T-helper 17 cell (primary cell): ENCODE measurements at regions not wholly inside any gene's neighbourhood (a gene's known extent, or its start where the extent isn't known, plus 50 kb on each side); places are given as distances from the start of the nearest gene placed in this dataset.
"Not testable (repeated sequence)": the region's sequence is repeated elsewhere in the genome, so short reads cannot be mapped to it uniquely, and the experiment has no call there.

ENCODE experiments used
- ATAC-seq: fragments of 150-1000 bp; cut with Tn5 transposase; 2 replicates; pipeline ENCODE4 v1.10.0; 2021; ENCODE audit warnings: mild to moderate bottlenecking, moderate library complexity
- DNase-seq, 3 donors: peaks; one replicate each; pipeline versions ENCODE4 v3.0.0 to v3.0.0-alpha.2; 2020 to 2021
- H3K9me3 ChIP-seq: one replicate; pipeline ENCODE4 v1.7.0; 2013; ENCODE audit warnings: low read length, mild to moderate bottlenecking; ENCODE audit not compliant: control insufficient read depth, poor library complexity, severe bottlenecking
- H3K27ac Mint-ChIP-seq: one replicate; pipeline ENCODE4 v1.8.0; 2022; ENCODE audit warnings: mild to moderate bottlenecking, moderate library complexity, mixed read lengths
- H3K27me3 Mint-ChIP-seq: one replicate; pipeline ENCODE4 v1.8.0; 2022; ENCODE audit warnings: mixed read lengths
- H3K36me3 Mint-ChIP-seq: one replicate; pipeline ENCODE4 v1.8.0; 2022; ENCODE audit warnings: low read depth, mixed read lengths
- H3K4me1 Mint-ChIP-seq: one replicate; pipeline ENCODE4 v1.8.0; 2022; ENCODE audit warnings: mild to moderate bottlenecking, mixed read lengths
- H3K4me3 Mint-ChIP-seq: one replicate; pipeline ENCODE4 v1.8.0; 2022; ENCODE audit warnings: mild to moderate bottlenecking, moderate library complexity, mixed read lengths

DNA sequence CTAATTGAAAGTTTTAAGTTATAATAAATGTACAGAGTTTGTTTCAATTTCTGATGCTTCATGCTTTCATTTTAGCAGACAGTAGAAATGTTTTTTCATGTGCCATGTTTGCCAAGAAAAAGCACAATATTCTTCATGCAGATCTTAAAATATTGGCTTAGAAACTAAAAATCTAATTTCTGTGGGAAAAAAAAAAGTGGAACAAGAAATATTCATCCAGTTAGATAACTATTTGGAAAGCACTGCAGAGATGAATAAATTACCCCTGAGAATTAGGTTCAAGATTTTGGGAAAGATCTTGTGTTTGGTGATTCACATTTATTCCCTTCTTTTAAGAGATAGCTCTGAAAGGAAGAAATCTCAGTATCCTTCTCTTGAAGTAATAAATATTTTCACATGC is 912.5 kb downstream of the C4orf33 start:
- no peak for DNase-seq
- H3K4me3 Mint-ChIP-seq: no peak overlapping the region

GRCh38 chr4:130012806-130013205 is 916.9 kb downstream of the C4orf33 start:
- H3K27ac Mint-ChIP-seq, DNase-seq, ATAC-seq: not testable (repeated sequence)

More for the DNA sequence above, 912.5 kb downstream of the C4orf33 start:
- Mint-ChIP-seq H3K27me3 (no peaks in the 10 kb centered on the region), H3K4me1 (no peaks in the 10 kb centered on the region), H3K27ac (no peak overlapping the region), H3K36me3 (no peaks in the 10 kb centered on the region)
- ATAC-seq: no peak
- no peaks in the 10 kb centered on the region for H3K9me3 ChIP-seq

GRCh38 chr4:130021706-130022105 is 925.8 kb downstream of the C4orf33 start:
- ATAC-seq: no peak
- Mint-ChIP-seq H3K27ac (no peak overlapping the region), H3K27me3 (no peaks in the 10 kb centered on the region), H3K4me1 (no peaks in the 10 kb centered on the region), H3K36me3 (no peaks in the 10 kb centered on the region), H3K4me3 (no peak overlapping the region)
- no peaks in the 10 kb centered on the region for H3K9me3 ChIP-seq
- no peak for DNase-seq

More at GRCh38 chr4:130012806-130013205, 916.9 kb downstream of the C4orf33 start:
- not testable (repeated sequence) for H3K9me3 ChIP-seq, H3K27me3 Mint-ChIP-seq, H3K4me1 Mint-ChIP-seq, H3K36me3 Mint-ChIP-seq, H3K4me3 Mint-ChIP-seq

DNA sequence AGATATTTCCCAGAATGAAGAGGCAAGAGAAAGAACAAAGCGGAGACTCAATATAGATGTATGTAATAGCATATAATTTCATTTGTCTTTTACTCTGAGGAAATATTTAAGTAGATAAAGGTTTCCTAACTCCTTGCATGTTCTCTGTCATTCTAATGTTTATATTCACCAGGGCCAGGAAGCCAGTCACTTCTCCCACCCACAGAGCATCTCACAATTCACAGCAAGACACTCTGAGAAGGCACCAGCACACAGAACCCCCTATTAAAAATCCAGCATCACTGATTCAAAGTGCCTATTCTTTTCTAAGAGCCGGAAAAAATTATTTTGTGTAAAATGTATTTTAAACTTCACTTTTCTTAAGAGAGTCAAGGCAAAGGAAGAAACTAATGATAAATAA is 927.1 kb downstream of the C4orf33 start:
- no peak for ATAC-seq
- DNase-seq: no peak
- H3K9me3 ChIP-seq: no peaks in the 10 kb centered on the region
- H3K27me3 Mint-ChIP-seq: no peaks in the 10 kb centered on the region
- H3K4me1 Mint-ChIP-seq: no peaks in the 10 kb centered on the region
- no peaks in the 10 kb centered on the region for H3K36me3 Mint-ChIP-seq
- no peak overlapping the region for H3K27ac Mint-ChIP-seq
- H3K4me3 Mint-ChIP-seq: no peak overlapping the region

DNA sequence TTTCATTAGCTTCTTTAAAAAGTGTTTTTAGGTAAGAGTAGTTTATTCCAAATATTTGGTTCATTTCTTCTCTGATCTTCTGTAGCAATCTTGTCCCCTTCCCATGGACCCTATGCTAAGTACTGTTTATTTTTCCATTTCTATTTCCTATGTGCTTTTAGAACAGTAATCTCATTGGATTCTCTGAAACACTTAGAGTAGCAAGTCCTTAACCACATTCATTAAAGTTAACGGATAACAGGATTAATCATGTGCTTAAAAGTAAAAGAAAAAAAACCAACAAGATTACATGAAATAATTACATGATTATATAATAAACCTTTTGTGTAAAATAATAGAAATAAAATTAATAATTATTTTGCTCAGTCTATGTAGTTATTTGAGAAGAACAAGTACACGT is 929.7 kb downstream of the C4orf33 start:
- Mint-ChIP-seq H3K36me3 (no peaks in the 10 kb centered on the region), H3K27me3 (no peaks in the 10 kb centered on the region), H3K4me1 (no peaks in the 10 kb centered on the region), H3K27ac (no peak overlapping the region), H3K4me3 (no peak overlapping the region)
- ATAC-seq (no peak), DNase-seq (no peak)
- no peaks in the 10 kb centered on the region for H3K9me3 ChIP-seq

- Mint-ChIP-seq H3K4me3 (no peak overlapping the region), H3K36me3 (no peaks in the 10 kb centered on the region), H3K27ac (no peak overlapping the region), H3K27me3 (no peaks in the 10 kb centered on the region), H3K4me1 (no peaks in the 10 kb centered on the region)
- no peak for DNase-seq
- ATAC-seq: no peak
- no peaks in the 10 kb centered on the region for H3K9me3 ChIP-seq
Observed at GRCh38 chr4:130026185-130026584, 930.2 kb downstream of the C4orf33 start.

- no peaks in the 10 kb centered on the region for H3K27me3 Mint-ChIP-seq
- no peak overlapping the region for H3K27ac Mint-ChIP-seq
- H3K36me3 Mint-ChIP-seq: no peaks in the 10 kb centered on the region
- no peak for ATAC-seq
- H3K4me3 Mint-ChIP-seq: no peak overlapping the region
- DNase-seq: no peak
- no peaks in the 10 kb centered on the region for H3K9me3 ChIP-seq
- no peaks in the 10 kb centered on the region for H3K4me1 Mint-ChIP-seq
Observed at GRCh38 chr4:130027973-130028372, 932.0 kb downstream of the C4orf33 start.

DNA sequence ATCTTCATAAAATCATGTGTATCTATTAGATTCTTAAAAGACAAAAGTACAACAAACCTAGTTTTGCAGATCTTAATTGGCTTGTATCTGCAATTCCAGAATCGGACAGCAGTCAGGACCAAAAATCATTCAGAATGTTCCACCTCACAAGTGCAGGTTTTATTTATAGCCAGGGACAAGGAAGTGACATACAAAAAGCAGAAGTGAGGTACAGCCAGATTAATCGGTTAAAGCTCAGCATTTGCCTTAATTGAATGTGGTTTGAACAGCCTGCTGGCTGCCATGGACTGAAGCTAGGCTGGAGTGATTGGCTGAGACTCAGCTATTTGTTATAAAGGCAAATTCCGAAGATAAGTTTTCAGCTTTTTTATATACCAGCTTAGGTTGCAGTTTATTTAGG is 932.6 kb downstream of the C4orf33 start:
- no peak for DNase-seq
- Mint-ChIP-seq H3K36me3 (no peaks in the 10 kb centered on the region), H3K27me3 (no peaks in the 10 kb centered on the region), H3K4me3 (no peak overlapping the region), H3K27ac (no peak overlapping the region), H3K4me1 (no peaks in the 10 kb centered on the region)
- no peaks in the 10 kb centered on the region for H3K9me3 ChIP-seq
- ATAC-seq: no peak

GRCh38 chr4:130029442-130029841 is 933.5 kb downstream of the C4orf33 start:
- Mint-ChIP-seq H3K27me3 (no peaks in the 10 kb centered on the region), H3K4me1 (no peaks in the 10 kb centered on the region), H3K4me3 (no peak overlapping the region), H3K36me3 (no peaks in the 10 kb centered on the region), H3K27ac (no peak overlapping the region)
- ATAC-seq: no peak
- DNase-seq: no peak
- H3K9me3 ChIP-seq: no peaks in the 10 kb centered on the region

DNA sequence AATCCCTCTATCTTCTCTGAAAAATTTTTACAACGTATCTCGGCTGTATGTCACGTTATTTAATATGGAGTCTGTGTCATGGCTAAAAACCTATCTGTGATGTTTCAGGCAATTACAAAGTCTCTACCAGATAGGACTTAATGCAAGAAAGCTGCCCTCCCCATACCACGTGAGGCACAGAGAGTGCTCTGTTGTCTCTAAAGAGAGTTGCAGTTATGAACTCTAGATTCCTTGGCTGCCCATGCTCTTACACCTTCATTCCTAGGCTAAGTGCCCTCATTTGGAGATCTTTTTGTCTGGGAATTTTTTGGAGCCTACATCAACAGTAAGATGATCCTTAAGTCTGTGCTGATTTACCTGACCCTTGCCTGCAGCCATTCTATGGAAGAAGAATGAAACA is 935.9 kb downstream of the C4orf33 start:
- no peak overlapping the region for H3K27ac Mint-ChIP-seq
- no peak for DNase-seq
- no peaks in the 10 kb centered on the region for H3K9me3 ChIP-seq
- no peaks in the 10 kb centered on the region for H3K4me1 Mint-ChIP-seq
- H3K27me3 Mint-ChIP-seq: no peaks in the 10 kb centered on the region
- no peaks in the 10 kb centered on the region for H3K36me3 Mint-ChIP-seq
- ATAC-seq: no peak
- no peak overlapping the region for H3K4me3 Mint-ChIP-seq

DNA sequence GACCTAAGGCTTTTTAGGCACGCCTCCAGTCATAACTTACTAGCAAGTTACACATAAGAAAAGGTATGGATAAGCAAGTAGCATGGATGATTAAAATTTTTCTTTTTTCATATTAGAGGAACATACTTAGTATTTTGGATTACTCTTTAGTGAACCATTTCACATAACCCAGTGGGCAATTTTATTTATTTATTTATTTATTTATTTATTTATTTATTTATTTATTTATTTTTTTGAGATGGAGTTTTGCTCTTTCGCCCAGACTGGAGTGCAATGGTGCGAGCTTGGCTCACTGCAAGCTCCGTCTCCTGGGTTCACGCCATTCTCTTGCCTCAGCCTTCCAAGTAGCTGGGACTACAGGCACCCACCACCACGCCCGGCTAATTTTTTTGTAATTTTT is 937.7 kb downstream of the C4orf33 start:
- not testable (repeated sequence) for ATAC-seq, H3K4me1 Mint-ChIP-seq, H3K4me3 Mint-ChIP-seq, H3K9me3 ChIP-seq, H3K27ac Mint-ChIP-seq, DNase-seq, H3K36me3 Mint-ChIP-seq, H3K27me3 Mint-ChIP-seq

DNA sequence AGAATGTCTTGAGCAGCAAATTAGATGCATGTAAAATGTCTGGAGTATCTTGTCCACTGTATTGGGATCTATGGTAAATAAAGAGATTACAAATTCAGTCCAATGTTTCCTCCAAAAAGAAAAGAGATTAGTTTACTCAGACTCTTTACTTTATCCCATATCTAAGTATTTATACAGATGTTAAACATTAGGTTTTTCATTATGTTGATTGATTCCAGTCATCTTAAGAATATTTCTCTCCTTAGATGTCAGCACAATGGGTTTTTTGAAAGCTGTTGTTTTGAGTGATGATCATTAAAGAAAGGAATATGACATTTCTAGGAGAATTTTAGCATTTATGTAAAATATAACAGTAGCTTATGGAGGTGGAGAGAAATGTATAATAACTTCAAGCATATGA is 938.9 kb downstream of the C4orf33 start:
- Mint-ChIP-seq H3K4me1 (no peaks in the 10 kb centered on the region), H3K36me3 (no peaks in the 10 kb centered on the region), H3K27me3 (no peaks in the 10 kb centered on the region), H3K4me3 (no peak overlapping the region), H3K27ac (no peak overlapping the region)
- no peak for DNase-seq
- ATAC-seq: no peak
- no peaks in the 10 kb centered on the region for H3K9me3 ChIP-seq

DNA sequence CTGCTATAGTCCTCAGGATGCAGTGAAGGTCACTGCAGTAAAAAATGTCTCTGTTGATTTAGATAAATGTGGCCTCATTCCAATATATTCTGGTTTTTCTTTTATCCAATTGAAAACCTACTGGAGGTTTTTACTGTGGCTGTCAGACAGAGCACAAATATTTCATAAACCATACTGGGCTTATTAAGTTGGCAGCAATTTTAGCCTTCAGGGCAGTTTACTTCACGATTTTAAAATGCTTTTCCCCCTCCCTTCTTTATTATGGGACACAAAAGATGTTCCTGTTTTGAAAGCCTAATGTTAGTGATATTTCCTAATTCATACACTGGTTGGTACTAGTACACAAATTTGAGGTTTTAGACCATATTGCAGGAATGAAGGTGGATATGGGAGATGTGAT is 939.4 kb downstream of the C4orf33 start:
- Mint-ChIP-seq H3K27ac (no peak overlapping the region), H3K4me3 (no peak overlapping the region)

GRCh38 chr4:130037866-130038265 is 941.9 kb downstream of the C4orf33 start:
- not testable (repeated sequence) for H3K27ac Mint-ChIP-seq, H3K9me3 ChIP-seq, DNase-seq, H3K27me3 Mint-ChIP-seq, H3K4me1 Mint-ChIP-seq, H3K36me3 Mint-ChIP-seq, ATAC-seq, H3K4me3 Mint-ChIP-seq

More for the DNA sequence above, 939.4 kb downstream of the C4orf33 start:
- DNase-seq (no peak), ATAC-seq (no peak)
- H3K36me3 Mint-ChIP-seq: no peaks in the 10 kb centered on the region
- H3K4me1 Mint-ChIP-seq: no peaks in the 10 kb centered on the region
- no peaks in the 10 kb centered on the region for H3K9me3 ChIP-seq
- H3K27me3 Mint-ChIP-seq: no peaks in the 10 kb centered on the region

GRCh38 chr4:130038540-130038939 is 942.6 kb downstream of the C4orf33 start:
- not testable (repeated sequence) for H3K36me3 Mint-ChIP-seq, H3K4me3 Mint-ChIP-seq, H3K27ac Mint-ChIP-seq, H3K9me3 ChIP-seq, ATAC-seq, DNase-seq, H3K4me1 Mint-ChIP-seq, H3K27me3 Mint-ChIP-seq
